BE2C (cell line): ENCODE measurements at regions not wholly inside any gene's neighbourhood (a gene's known extent, or its start where the extent isn't known, plus 50 kb on each side); places are given as distances from the start of the nearest gene placed in this dataset.

Experiments
- DNase-seq: peaks from one replicate; pipeline ENCODE4 v3.0.0-alpha.2; 2020
- H3K27me3 ChIP-seq: fragments of 250-450 bp; sonication (Bioruptor Pico); 2 replicates; pipeline ENCODE4 v1.5.1; 2020; ENCODE audit warnings: mild to moderate bottlenecking
- H3K36me3 ChIP-seq: fragments of 250-450 bp; sonication (Bioruptor Pico); 2 replicates; pipeline ENCODE4 v1.5.1; 2020; ENCODE audit warnings: mild to moderate bottlenecking
- H3K4me1 ChIP-seq: fragments of 250-450 bp; sonication (Bioruptor Pico); 2 replicates; pipeline ENCODE4 v1.5.1; 2020
- H3K4me3 ChIP-seq: 2 replicates; pipeline ENCODE4 v1.5.1; 2011; ENCODE audit warnings: low read depth, low read length
- H3K9me3 ChIP-seq: fragments of 250-450 bp; sonication (Bioruptor Pico); 2 replicates; pipeline ENCODE4 v1.5.1; 2020
- CTCF ChIP-seq: IDR thresholded peaks from 2 replicates; pipeline ENCODE4 v1.5.1; 2012; ENCODE audit warnings: mild to moderate bottlenecking, low read depth, low read length

GRCh38 chr11:116454951-116455350 lies 317.8 kb downstream of the BUD13 start:
- TF ChIP-seq CTCF, result no peak
- H3K27me3 ChIP-seq, result no peaks in the 10 kb centered on the region
- no peaks in the 10 kb centered on the region for H3K36me3 ChIP-seq
- no peak overlapping the region for H3K4me3 ChIP-seq
- H3K4me1 ChIP-seq, result peaks cover 37% of the 10 kb centered on the region
- no peak for DNase-seq
- H3K9me3 ChIP-seq, result no peaks in the 10 kb centered on the region; the same call in 1 of the 2 replicates

GRCh38 chr11:116454020-116454645 lies 318.7 kb downstream of the BUD13 start:
- no peaks in the 10 kb centered on the region for H3K36me3 ChIP-seq
- no peak overlapping the region for H3K4me3 ChIP-seq
- H3K9me3 ChIP-seq, result no peaks in the 10 kb centered on the region; the same call in 1 of the 2 replicates
- peak; percentile 87 for TF ChIP-seq CTCF
- H3K4me1 ChIP-seq, result peaks cover 29% of the 10 kb centered on the region
- no peaks in the 10 kb centered on the region for H3K27me3 ChIP-seq
- peak; percentile 78 for DNase-seq

- Histone ChIP-seq H3K4me3 (no peak overlapping the region), H3K9me3 (no peaks in the 10 kb centered on the region; the same call in 1 of the 2 replicates), H3K4me1 (peaks cover 14% of the 10 kb centered on the region), H3K27me3 (no peaks in the 10 kb centered on the region), H3K36me3 (no peaks in the 10 kb centered on the region)
- DNase-seq, result peak; percentile 34
- TF ChIP-seq CTCF, result no peak
These were observed 320.3 kb downstream of the BUD13 start for GRCh38 chr11:116452461-116452860.

- DNase-seq, result no peak
- Histone ChIP-seq H3K27me3 (no peaks in the 10 kb centered on the region), H3K36me3 (no peaks in the 10 kb centered on the region)
These were observed 323.3 kb downstream of the BUD13 start for GRCh38 chr11:116449522-116449921.

GRCh38 chr11:116446048-116446941 lies 326.5 kb downstream of the BUD13 start:
- Histone ChIP-seq H3K9me3 (peaks cover 3% of the 10 kb centered on the region), H3K27me3 (no peaks in the 10 kb centered on the region), H3K36me3 (no peaks in the 10 kb centered on the region), H3K4me3 (no peak overlapping the region), H3K4me1 (no peaks in the 10 kb centered on the region)
- no peak for DNase-seq
- no peak for TF ChIP-seq CTCF

More at GRCh38 chr11:116449522-116449921, 323.3 kb downstream of the BUD13 start:
- Histone ChIP-seq H3K4me1 (peaks cover 7% of the 10 kb centered on the region), H3K9me3 (no peaks in the 10 kb centered on the region; the same call in none of the 2 replicates), H3K4me3 (no peak overlapping the region)
- no peak for TF ChIP-seq CTCF
